NCI-H1694 (cell line): ENCODE measurements at regions not wholly inside any gene's neighbourhood (a gene's known extent, or its start where the extent isn't known, plus 50 kb on each side); places are given as distances from the start of the nearest gene placed in this dataset.
"Not testable (repeated sequence)": the region's sequence is repeated elsewhere in the genome, so short reads cannot be mapped to it uniquely, and the experiment has no call there.

Experiments used
- DNase-seq: peaks from one replicate; lab custom pipeline; 2025; lab: John Stamatoyannopoulos, UW

DNA sequence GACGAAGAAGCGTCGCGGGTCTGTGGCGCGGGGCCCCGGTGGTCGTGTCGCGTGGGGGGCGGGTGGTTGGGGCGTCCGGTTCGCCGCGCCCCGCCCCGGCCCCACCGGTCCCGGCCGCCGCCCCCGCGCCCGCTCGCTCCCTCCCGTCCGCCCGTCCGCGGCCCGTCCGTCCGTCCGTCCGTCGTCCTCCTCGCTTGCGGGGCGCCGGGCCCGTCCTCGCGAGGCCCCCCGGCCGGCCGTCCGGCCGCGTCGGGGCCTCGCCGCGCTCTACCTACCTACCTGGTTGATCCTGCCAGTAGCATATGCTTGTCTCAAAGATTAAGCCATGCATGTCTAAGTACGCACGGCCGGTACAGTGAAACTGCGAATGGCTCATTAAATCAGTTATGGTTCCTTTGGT is 1533.5 kb upstream of the TPTE start:
- DNase-seq = not testable (repeated sequence)

DNA sequence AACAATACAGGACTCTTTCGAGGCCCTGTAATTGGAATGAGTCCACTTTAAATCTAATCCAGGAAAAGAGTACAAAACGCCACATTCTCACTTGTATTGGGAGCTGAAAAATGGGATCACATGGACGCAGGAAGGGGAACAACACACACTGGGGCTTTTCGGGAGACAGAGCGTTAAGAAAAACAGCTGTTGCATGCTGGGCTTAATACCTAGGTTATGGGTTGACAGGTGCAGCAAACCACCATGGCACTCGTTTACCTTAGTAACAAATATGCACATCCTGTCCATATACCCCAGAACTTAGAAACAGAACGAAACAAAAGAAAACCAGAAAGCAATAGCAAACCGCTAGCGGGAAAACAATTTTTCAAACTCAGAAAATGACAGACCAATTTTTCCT is 1532.7 kb upstream of the TPTE start:
- peak; percentile 82 for DNase-seq

DNA sequence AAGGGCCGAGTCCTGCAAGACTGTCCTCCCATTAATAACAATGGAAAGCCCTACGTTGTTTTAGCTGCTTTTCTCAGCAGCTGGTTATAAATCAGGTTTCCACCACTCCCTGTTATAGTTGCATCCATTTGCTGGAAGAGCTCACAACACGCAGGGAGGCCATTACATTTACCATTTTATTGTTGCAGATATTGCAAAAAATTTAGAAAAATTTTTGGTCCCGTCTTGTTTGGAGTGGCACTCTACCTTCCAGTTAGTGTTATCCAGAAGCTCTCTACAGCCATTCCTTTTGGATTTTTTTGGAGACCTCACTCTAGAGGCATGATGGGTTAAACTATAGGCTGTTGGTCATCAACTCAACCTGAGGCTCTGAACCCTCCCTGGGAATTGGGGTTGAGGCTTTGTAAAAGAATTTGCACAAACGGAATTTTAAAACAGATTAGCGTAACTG is 1532.1 kb upstream of the TPTE start:
- DNase-seq = peak; percentile 92

DNA sequence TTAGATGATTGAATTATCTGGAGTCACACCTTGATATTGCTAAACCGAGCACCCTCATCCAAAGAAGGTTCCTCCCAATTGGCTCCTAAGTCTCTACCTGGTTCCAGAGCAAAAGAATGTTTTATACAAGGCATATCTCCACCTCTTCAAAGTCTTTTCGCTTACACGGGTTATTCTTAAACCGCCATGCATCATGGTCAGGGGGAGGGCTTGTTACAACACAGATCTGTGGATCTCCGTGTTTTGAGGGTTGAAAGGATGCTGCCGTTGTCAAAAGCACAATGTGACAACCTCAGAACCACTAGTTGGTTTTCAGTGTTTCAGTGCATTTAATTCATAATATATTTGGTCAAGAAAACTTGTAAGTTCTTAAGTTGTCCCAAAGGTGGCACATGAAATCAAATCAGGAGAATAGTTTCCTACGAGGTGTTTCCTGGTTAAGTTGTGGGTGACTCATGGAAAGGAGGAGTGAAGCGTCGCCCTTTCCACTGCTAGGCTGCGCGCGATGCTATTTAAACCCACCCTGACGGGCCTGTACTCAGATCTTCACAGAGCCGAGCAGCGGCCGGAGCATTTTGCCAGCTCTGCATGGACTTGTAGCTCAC is 1531.6 kb upstream of the TPTE start:
- peak; percentile 92 for DNase-seq

DNA sequence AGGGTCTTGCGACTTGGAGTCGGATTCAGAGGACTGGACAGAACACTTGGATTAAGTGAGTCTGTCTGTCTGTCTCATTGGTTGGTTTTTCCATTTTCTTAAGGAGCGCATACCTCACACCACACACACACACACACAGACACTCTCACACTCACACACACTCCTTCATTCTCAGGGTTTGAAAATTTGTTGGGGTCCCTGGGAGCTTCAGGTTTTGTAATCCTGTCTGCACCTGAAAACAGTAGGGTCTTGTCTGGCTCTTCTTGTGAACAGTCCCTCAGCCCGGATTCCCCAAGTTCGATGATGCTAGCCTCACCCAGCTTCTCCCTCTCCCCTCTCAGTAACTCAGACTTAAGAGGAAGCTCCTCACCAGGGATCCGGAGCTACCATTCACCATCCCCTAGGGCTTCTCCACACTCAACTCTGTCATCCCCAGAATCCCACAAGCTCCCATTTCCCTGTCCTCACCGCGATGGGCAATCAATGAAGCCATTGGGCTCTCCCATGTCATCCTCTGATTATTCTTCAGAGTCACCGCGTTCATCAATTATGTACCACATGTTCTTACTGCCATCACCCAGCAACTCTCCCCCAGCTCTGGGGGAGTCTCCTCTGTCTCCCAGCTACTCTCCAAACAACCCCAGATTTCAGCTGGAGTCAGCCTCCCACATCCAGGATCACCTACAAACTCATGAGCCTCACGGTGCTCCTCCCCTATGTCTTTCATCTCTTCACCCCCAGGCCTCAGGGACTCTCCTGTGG is 1530.9 kb upstream of the TPTE start:
- DNase-seq = peak; percentile 86

DNA sequence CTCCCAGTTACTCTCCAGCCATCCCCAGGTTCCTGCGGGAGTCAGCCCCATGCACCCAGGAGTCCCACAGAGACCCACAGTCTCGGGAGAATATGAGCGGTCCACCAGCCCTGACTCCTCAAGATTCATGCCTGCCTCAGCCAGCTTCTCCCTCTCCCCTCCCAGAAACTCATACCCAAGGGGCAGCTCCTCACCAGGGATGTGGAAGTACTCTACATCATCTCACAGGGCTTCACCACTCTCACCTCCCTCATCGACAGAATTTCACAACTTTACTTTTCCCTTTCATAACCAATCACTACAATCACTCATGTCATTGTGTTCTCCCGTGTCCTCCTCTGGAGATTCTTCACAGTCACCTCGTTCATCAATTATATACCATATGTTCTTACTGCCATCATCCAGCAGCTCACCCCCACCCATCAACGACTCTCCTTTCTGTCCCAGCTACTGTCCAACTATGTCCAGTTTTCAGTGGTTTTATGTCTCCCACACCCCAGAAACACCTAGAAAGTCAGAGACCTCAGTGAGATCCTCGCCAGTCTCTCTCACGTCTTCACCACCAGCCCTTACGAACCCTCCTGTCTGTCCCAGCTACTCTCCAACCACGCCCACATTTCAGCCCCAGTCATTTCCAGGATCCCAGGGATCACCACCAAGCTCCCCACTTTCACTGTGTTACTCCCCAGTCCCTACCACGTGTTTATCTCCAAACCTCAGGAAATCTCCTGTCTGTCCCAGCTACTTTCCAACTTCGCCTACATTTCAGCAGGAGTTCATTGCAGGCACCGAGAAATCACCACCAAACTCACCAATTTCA is 1530.1 kb upstream of the TPTE start:
- peak; percentile 73 for DNase-seq

DNA sequence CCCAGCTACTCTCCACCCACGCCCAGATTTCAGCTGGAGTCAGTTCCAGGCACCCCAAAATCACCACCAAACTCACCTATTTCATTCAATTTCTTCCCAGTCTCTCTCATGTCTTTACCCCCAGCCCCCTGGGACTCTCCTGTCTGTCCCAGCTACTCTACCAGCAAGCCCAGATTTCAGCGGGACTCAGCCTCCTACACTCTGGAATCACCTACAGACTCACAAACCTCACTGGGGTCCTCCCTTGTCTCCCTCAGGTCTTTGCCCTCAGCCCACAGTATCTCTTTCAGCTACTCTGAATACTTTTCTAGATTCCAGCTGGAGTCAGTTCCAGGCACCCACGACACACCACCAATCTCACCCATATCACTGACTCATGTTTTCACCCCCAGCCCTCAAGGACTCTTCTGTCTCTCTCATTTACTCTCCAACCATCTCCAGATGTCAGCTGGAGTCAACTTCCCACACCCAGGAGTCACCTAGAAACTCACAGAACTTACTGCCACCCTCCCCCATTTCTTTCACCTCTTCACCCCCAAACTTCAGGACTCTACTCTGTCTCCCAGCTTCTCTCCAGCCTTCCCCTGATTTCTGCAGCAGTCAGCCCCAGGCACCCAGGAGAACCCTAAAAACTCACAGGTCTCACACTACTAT is 1529.3 kb upstream of the TPTE start:
- DNase-seq = peak; percentile 77

DNA sequence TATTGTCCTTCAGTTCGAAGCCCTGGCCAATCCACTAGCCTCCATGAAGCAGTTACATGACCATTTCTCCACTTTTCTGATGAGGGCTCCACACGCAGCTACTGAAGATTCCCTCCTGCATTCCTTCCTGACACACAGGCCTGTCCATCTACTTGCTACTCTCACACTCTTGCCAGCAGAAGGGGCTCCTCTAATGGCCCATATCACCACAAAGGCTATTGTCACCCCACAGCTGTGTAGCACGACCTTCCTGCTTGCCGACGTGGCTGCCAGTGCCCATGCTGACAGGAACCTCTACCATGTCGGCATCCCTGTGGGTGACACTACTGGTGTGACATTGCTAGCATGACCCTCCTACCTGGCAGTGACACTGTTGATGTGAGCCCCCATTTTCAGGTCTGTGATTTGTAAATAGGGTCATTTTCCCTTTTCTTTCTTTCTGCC is 1528.6 kb upstream of the TPTE start:
- DNase-seq = peak; percentile 85

DNA sequence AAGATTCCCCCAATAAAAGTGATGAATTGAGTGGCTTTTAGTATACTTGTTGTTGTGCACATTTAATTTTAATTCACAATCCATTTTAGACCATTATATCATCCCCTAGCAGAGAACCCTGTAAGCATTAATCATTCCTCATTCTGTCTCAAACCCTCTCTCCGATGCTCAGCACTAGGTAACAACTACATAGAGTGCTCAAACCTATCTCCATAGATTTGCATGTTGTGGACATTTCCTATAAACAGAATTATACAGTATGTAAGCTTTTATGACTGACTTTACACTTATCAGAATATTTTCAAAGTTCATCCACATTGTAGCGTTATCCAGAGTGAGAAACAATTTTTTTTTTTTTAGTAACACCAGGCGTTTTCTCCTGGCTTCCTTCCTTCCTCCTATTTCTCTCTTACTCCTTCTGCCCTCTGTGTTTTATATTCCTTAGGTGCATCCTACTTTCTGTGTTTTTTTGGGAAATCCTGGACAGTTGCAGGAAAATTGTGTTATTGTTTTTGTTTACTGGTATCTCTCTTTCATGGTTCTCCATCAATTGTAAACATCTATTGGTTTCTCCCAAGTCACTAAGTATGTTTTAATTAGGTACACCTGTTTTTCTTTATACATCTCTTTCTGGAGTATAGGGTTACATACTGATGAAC is 1528.0 kb upstream of the TPTE start:
- DNase-seq = peak; percentile 85

DNA sequence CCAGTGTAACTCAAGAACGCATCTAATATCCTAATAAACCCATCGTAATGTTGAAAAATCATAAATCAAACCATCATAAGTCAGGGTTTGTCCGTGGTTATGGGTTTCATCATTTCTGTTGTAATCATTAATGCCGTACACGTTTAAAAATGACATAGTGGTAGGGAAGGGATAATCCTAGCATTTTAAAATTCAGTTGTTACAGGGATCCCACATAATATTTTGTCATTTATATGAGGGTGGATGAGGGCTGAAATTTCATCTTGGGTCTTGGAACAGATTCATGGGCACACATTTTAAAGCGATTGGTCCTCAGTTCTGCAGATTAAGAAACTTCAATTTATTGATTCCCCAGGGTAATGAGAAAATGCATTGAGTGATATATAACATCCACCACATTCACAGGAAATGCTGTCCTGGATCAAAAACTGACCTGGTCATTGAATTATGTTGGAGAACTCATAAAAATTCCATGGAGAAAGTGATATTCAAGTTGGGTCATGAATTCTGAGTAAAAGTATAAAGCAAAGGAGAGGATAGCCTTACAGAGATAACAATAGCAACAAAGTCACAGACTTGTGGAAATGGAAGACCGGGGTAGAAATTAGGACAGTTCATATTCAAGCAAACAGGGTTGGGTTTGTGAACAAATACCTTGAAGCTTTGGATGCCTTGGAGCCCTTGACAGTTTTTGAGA is 1527.3 kb upstream of the TPTE start:
- DNase-seq = peak; percentile 89

DNA sequence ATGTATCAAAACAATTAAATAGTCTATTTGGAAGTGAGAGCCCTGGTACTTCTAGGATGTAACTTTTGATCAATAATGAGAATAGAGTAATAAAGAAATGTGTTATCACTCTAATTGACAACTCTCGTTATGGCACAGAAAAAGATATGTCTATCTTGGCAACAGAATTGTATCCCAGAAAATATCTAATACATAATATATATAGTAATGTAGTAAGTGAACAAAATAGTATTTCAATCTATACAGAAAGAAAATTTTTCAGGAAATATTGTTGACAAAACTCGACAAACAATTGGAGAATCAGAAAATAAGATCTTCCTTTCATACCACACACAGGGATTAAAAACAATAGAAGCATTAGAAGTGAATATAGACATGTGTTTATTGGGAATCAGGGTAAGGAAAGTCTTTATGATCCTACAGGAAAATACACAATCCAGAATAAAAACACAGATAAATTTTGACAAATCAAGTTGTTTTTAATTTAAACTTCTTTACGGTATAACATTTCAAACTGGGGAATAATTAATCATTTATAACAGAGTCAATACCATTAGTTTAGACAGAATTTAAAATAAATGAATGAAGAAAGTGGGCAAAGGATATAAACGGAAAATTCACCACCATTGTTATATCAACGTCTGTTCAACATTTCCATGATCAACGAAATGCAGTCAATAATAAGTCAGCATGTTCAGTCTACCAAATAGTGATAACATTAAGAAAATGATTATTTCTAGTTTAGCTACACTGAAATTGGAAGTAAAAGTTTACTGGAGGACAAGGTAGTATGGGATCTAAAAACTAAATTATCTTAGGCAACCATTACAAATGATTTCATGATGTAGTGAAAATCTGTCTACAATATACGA is 1526.5 kb upstream of the TPTE start:
- peak; percentile 80 for DNase-seq

DNA sequence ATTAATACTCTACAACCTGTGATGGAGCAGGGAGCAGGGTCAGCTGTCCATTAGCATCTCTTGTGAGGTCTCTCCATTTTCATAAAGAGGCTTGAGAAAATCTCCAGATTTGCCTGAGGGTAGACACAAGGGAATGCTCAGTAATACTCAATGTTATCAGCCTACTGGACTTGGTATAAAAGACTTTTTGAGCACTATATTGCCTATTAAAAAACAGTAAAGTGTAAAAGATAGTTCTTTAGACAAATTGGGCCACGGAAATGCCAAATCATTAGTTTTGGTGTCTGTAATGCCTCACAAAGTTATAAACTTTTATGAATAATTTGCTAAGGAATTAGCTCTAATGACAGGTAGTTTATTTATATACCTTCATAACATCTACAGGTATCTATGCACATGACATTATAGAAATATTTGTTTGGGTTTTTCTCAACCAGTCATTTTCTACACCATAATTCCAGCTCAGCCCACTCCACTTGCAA is 1524.9 kb upstream of the TPTE start:
- DNase-seq = not testable (repeated sequence)

DNA sequence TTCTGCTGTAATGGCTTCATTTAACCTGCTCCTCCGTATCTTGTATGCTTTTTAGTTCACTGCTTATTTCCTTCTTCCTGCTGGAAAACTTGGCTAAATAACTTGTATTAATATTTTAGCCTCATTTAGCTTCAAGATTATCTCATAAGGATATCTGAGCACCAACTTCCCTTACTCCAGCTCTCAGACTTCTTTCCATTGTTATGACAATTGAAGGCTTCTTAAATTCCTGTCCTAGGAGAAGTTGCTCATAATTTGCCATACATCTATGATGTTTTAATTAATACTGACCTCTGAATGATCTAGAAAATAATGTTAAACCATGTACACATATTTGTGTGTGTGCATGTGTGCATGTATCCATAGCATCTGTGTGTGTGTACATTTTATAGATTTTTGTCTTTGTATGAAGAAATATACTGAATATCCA is 1524.4 kb upstream of the TPTE start:
- peak; percentile 44 for DNase-seq

DNA sequence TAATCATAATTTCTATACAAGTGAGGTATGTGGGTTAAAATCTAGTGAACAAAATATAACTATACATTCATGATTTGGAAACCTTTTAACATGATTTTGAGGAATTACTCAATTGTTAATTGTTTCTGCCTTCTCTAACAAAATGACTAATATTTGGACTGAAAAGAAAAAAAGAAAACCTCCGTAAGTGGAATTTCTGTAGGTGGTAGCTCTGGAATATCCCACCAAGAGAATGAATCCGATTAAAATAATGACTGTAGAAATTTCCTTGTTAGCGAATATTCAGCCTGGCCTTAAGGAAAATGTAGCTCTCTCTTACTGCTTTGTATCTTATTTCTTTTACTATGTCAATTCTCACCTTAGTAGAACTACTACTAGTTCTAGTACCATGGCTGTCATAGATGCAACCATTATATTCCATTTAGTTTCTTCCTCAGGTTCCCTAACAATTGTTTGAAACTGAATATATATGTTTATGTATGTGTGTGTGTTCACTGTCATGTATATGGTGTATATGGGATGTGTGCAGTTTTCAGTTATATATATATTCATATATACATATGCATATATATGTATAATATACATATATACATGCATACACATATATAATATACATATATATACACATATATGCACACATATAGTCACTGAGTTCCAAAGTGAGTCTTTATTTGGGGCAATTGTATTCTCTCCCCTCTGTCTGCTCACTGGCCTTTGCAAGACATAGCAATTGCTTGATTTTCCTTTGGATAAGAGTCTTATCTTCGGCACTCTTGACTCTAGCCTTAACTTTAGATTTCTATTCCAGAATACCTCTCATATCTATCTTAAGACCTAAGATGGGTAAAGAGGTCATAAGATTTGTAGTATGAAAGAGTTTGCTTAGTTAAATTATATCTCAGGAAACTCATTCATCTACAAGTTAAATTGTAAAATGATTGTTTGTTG is 1523.7 kb upstream of the TPTE start:
- DNase-seq = not testable (repeated sequence)

DNA sequence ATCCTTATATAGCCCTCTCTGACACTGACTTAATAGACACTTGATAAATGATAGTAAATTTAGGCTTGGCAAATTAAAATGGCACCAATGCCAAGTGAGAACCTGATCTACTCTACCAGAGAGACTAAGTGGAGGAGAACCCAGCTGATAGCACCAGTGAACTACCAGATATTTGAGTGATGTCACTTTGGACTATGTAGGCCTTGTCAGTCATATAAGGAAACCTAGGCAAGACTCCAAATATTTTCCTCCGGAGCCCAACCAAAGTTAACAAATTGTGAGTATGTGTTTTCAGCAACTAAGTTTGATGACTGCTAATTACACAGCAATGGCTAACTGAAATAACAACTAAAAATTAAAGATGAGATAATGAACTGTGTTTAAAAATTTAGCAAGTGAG is 1522.9 kb upstream of the TPTE start:
- not testable (repeated sequence) for DNase-seq

DNA sequence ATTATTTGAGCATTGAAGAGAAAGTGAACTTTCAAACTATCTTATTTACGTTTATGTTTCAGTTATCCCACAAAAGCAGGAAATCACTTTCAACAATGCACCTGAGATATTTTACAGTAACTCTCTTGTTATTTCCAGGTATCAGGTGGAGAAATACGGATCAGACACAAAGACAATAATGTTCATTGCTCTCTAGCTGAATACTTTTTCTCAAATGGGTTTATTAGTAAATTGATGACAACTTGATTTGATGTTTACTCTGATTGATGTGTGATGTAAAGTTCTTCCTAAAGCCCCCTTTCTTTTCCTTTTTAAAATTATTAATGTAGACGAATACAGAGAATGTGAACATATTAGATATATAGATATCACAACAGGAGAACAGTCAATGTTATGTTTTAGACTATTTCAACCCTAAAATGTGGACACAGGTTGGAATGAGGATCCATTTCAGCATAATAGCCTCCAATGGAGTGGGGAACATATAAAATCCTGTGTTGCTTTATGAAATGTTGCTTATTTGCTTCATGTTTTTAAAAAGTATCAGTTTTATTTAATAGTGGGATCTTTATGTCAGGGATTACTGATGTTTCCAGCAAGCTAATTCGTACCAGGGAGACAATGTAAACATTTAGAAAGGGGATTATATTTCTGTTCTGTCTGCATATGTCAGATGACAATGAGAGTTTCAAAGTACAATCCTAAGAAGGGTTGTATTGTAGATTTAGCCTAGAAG is 1522.3 kb upstream of the TPTE start:
- no peak for DNase-seq

DNA sequence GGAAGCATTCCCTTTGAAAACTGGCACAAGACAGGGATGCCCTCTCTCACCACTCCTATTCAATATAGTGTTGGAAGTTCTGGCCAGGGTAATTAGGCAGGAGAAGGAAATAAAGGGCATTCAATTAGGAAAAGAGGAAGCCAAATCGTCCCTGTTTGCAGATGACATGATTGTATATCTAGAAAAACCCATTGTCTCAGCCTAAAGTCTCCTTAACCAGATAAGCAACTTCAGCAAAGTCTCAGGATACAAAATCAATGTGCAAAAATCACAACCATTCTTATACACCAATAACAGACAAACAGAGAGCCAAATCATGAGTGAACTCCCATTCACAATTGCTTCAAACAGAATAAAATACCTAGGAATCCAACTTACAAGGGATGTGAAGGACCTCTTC is 1521.3 kb upstream of the TPTE start:
- DNase-seq = not testable (repeated sequence)

DNA sequence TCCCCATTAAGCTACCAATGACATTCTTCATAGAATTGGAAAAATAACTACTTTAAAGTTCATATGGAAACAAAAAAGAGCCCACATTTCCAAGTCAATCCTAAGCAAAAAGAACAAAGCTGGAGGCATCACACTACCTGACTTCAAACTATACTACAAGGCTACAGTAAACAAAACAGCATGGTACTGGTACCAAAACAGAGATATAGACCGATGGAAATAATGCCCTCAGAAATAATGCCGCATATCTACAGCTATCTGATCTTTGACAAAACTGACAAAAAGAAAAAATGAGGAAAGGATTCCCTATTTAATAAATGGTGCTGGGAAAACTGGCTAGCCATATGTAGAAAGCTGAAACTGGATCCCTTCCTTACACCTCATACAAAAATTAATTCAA is 1520.7 kb upstream of the TPTE start:
- not testable (repeated sequence) for DNase-seq
